ENCODE measurements at regions not wholly inside any gene's neighbourhood (a gene's known extent, or its start where the extent isn't known, plus 50 kb on each side); places are given as distances from the start of the nearest gene placed in this dataset.
"Not testable (repeated sequence)": the region's sequence is repeated elsewhere in the genome, so short reads cannot be mapped to it uniquely, and the experiment has no call there.

DNA sequence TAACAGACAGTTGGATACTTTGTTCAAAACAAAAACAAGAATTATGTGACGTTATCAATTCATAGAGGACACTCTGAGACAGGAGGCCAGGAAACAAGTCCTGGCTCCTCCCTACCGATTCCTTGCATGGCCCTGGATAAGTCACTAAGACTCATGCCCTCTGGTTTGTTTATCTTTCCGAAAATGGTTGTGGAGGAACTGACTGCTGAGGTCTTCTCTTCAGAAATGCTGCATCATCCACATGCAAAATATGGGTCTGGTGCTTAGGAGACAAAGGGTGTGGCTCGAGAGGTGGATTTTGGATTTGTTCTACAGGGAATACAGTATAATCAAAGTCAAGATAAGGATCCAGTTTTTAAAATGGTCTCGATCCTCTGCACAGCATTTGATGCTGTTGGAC, 130.9 kb downstream of the RELL1 start:
- peaks cover 9% of the 10 kb centered on the region for H3K9me3 ChIP-seq (ENCODE audit: control insufficient read depth, low read length)
- no peak for DNase-seq (ENCODE audit: low read depth)
- no peaks in the 10 kb centered on the region for H3K4me1 ChIP-seq (ENCODE audit: control insufficient read depth, insufficient read depth, low read length)
- no peak overlapping the region for H3K9ac ChIP-seq (ENCODE audit: low read length)
- no peaks in the 10 kb centered on the region for H3K27me3 ChIP-seq (replicated peaks; ENCODE audit: control insufficient read depth, insufficient read depth, low read length)
- no peak overlapping the region for H3K4me3 ChIP-seq (ENCODE audit: low read length)
- H3K36me3 ChIP-seq (ENCODE audit: control insufficient read depth, insufficient read depth, low read length, severe bottlenecking), result no peaks in the 10 kb centered on the region

DNA sequence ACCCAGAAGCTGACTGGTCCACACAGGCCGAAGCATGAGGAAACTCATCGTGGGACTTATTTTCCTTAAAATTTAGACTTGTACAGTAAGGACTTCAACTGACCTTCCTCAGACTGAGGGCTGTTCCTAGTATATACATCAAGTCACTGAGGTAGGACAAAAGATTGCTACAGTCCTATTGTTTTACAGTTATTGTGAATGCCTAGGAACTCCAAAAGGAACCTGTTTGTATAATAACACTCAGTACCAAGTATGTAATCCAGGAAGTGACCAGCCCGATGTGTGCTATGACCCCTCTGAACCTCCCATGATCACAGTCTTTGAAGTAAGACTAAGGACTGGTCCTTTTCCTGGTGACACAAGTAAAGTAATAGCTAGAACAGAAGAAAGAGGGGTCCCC, 136.3 kb downstream of the RELL1 start:
- not testable (repeated sequence) for H3K36me3 ChIP-seq (ENCODE audit: control insufficient read depth, insufficient read depth, low read length, severe bottlenecking); H3K27me3 ChIP-seq (replicated peaks; ENCODE audit: control insufficient read depth, insufficient read depth, low read length); H3K4me1 ChIP-seq (ENCODE audit: control insufficient read depth, insufficient read depth, low read length); DNase-seq (ENCODE audit: low read depth); H3K4me3 ChIP-seq (ENCODE audit: low read length); H3K9ac ChIP-seq (ENCODE audit: low read length); H3K9me3 ChIP-seq (ENCODE audit: control insufficient read depth, low read length)

DNA sequence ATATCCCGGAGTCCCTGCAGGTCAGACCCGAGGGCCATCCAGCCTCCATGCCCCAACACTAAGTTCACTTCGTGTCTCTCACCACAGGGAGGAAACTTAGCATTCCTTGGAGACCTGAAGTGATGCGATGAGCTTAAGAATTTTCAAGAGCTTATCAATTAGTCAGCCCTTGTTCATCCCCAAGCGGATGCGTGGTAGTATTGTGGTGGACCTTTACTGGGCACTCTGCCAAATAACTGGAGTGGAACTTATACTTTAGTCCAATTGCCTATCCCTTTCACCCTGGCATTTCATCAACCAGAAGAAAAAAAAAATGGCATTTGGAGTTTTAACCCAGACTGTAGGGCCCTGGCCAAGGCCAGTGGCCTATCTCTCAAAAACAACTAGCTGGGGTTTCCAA, 137.1 kb downstream of the RELL1 start:
- Histone ChIP-seq H3K4me3 (ENCODE audit: low read length) (no peak overlapping the region), H3K36me3 (ENCODE audit: control insufficient read depth, insufficient read depth, low read length, severe bottlenecking) (no peaks in the 10 kb centered on the region), H3K27me3 (replicated peaks; ENCODE audit: control insufficient read depth, insufficient read depth, low read length) (no peaks in the 10 kb centered on the region), H3K9me3 (ENCODE audit: control insufficient read depth, low read length) (peaks cover 9% of the 10 kb centered on the region), H3K4me1 (ENCODE audit: control insufficient read depth, insufficient read depth, low read length) (no peaks in the 10 kb centered on the region), H3K9ac (ENCODE audit: low read length) (no peak overlapping the region)
- DNase-seq (ENCODE audit: low read depth), result no peak

DNA sequence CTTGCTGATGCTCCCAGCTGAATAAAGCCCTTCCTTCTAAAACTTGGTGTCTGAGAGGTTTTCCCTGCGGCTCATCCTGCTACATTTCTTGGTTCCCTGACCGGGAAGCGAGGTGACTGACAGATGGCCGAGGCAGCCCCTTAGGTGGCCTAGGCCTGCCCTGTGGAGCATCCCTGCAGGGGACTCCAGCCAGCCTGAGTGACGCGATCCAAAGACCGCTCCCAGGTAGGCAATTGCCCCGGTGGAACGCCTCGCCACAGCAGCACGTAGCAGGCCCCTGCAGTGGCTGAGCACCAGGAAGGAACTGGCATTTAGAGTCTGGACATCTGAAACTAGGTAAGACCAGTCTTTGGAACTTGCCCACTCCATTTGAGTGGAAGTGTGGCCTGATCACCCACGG, 139.6 kb downstream of the RELL1 start:
- Histone ChIP-seq H3K36me3 (ENCODE audit: control insufficient read depth, insufficient read depth, low read length, severe bottlenecking) (no peaks in the 10 kb centered on the region), H3K9ac (ENCODE audit: low read length) (no peak overlapping the region), H3K27me3 (replicated peaks; ENCODE audit: control insufficient read depth, insufficient read depth, low read length) (no peaks in the 10 kb centered on the region), H3K9me3 (ENCODE audit: control insufficient read depth, low read length) (no peaks in the 10 kb centered on the region), H3K4me3 (ENCODE audit: low read length) (no peak overlapping the region), H3K4me1 (ENCODE audit: control insufficient read depth, insufficient read depth, low read length) (no peaks in the 10 kb centered on the region)
- no peak for DNase-seq (ENCODE audit: low read depth)

DNA sequence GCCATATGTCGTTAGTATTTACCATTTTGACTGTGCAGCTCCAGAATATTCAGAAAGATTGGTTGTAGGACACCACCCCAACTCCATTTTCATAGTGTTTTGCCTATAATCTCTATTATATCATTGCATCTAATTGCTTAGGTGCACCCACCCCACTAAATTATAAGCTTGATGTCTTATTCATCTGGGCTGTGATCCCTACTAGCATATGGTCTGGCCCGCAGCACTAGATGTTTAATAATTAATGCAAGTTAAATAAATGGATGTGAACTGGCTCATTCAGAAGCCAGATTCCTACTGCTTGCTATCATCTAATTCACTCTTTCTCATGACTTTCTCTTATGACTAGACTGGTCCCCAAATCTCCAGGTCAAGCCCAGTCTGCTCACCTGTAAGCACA, 143.5 kb downstream of the RELL1 start:
- Histone ChIP-seq H3K36me3 (ENCODE audit: control insufficient read depth, insufficient read depth, low read length, severe bottlenecking) (no peaks in the 10 kb centered on the region), H3K4me1 (ENCODE audit: control insufficient read depth, insufficient read depth, low read length) (peaks cover 9% of the 10 kb centered on the region), H3K4me3 (ENCODE audit: low read length) (no peak overlapping the region), H3K9ac (ENCODE audit: low read length) (no peak overlapping the region), H3K9me3 (ENCODE audit: control insufficient read depth, low read length) (no peaks in the 10 kb centered on the region), H3K27me3 (replicated peaks; ENCODE audit: control insufficient read depth, insufficient read depth, low read length) (no peaks in the 10 kb centered on the region)
- DNase-seq (ENCODE audit: low read depth), result no peak

DNA sequence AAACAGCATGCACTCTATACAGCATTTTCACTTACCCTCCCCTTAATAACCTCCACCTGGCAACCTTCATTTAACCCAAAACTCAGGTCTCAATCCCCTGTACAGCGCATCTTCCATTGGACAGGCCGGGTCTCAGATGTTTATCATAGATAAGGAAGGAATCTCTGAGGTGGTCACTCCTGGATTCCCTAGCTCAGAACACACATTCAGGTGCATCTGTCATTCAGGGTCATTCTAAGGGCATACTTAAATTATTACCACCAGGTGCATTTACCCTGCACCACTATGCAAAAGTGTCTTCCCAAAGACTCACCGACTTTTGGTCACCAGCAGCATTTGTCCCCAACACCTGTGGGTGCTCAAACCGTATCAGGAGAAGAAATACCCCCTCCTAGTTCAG, 144.2 kb downstream of the RELL1 start:
- Histone ChIP-seq H3K4me1 (ENCODE audit: control insufficient read depth, insufficient read depth, low read length) (peaks cover 9% of the 10 kb centered on the region), H3K27me3 (replicated peaks; ENCODE audit: control insufficient read depth, insufficient read depth, low read length) (no peaks in the 10 kb centered on the region), H3K9ac (ENCODE audit: low read length) (no peak overlapping the region), H3K9me3 (ENCODE audit: control insufficient read depth, low read length) (no peaks in the 10 kb centered on the region), H3K4me3 (ENCODE audit: low read length) (no peak overlapping the region), H3K36me3 (ENCODE audit: control insufficient read depth, insufficient read depth, low read length, severe bottlenecking) (no peaks in the 10 kb centered on the region)
- DNase-seq (ENCODE audit: low read depth), result no peak

DNA sequence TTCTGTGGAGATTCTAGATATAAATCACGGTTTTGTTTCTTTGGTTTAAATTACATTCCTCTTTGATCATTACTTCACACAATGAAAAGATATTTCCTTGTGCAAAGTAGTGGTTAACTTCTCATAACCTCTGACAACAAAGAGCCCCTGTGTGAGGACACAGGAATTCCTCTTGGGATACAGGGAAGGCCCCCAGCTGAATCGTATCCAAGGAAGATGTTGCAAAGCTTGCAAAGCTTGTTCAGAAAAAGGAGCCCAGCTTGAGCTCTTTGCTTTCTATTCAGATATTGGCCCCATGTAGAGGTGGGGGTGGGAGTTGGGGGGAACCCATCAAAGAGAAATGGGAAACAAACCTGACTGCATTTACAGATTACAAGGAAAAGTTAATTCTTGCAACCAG, 145.7 kb downstream of the RELL1 start:
- H3K4me1 ChIP-seq (ENCODE audit: control insufficient read depth, insufficient read depth, low read length), result peaks cover 9% of the 10 kb centered on the region
- no peak for DNase-seq (ENCODE audit: low read depth)
- no peak overlapping the region for H3K4me3 ChIP-seq (ENCODE audit: low read length)
- H3K9ac ChIP-seq (ENCODE audit: low read length), result no peak overlapping the region
- H3K36me3 ChIP-seq (ENCODE audit: control insufficient read depth, insufficient read depth, low read length, severe bottlenecking), result no peaks in the 10 kb centered on the region
- no peaks in the 10 kb centered on the region for H3K9me3 ChIP-seq (ENCODE audit: control insufficient read depth, low read length)
- H3K27me3 ChIP-seq (replicated peaks; ENCODE audit: control insufficient read depth, insufficient read depth, low read length), result no peaks in the 10 kb centered on the region

DNA sequence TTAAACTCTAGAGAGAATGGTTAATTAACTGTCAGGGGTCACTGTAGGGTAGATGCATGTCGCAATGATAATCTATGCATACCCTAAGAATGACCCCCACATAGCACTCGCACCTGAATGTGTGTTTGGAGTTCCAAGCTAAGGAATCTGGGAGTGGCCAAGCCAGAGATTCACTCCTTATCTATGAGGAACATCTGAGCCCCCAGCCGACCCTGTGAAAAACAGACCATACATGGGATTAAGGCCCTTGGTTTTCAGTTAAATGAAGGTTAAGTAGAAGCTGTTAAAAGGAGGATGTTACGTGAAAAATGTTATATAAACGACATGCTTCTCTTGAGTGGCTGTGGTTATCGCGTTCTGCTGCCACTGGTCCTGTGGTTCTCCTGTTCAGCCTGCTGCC, 147.2 kb downstream of the RELL1 start:
- H3K4me1 ChIP-seq (ENCODE audit: control insufficient read depth, insufficient read depth, low read length), result peaks cover 9% of the 10 kb centered on the region
- H3K9me3 ChIP-seq (ENCODE audit: control insufficient read depth, low read length), result no peaks in the 10 kb centered on the region
- H3K9ac ChIP-seq (ENCODE audit: low read length), result no peak overlapping the region
- no peaks in the 10 kb centered on the region for H3K36me3 ChIP-seq (ENCODE audit: control insufficient read depth, insufficient read depth, low read length, severe bottlenecking)
- H3K4me3 ChIP-seq (ENCODE audit: low read length), result no peak overlapping the region
- H3K27me3 ChIP-seq (replicated peaks; ENCODE audit: control insufficient read depth, insufficient read depth, low read length), result no peaks in the 10 kb centered on the region
- DNase-seq (ENCODE audit: low read depth), result no peak

DNA sequence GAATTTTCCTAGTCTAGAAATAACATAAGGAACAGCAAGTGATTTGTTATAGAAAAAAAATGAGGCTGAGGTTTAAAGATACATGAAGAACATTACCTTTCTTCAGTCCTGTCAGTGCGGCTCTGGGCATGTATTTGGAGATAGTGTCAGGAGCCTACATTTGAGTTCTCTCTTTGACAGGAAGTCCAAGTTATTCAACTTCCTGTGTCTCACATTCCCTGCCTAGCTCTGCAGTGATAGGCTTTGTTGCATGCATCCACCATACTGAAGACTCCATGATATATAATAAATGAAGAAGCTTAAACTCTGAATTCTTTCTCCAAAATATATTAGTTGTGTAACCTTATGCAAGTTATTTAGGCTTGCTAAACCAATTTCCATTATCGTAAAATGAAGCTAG, 148.7 kb downstream of the RELL1 start:
- Histone ChIP-seq H3K9ac (ENCODE audit: low read length) (no peak overlapping the region), H3K4me1 (ENCODE audit: control insufficient read depth, insufficient read depth, low read length) (peaks cover 9% of the 10 kb centered on the region), H3K4me3 (ENCODE audit: low read length) (no peak overlapping the region), H3K36me3 (ENCODE audit: control insufficient read depth, insufficient read depth, low read length, severe bottlenecking) (no peaks in the 10 kb centered on the region), H3K9me3 (ENCODE audit: control insufficient read depth, low read length) (no peaks in the 10 kb centered on the region), H3K27me3 (replicated peaks; ENCODE audit: control insufficient read depth, insufficient read depth, low read length) (no peaks in the 10 kb centered on the region)
- no peak for DNase-seq (ENCODE audit: low read depth)

DNA sequence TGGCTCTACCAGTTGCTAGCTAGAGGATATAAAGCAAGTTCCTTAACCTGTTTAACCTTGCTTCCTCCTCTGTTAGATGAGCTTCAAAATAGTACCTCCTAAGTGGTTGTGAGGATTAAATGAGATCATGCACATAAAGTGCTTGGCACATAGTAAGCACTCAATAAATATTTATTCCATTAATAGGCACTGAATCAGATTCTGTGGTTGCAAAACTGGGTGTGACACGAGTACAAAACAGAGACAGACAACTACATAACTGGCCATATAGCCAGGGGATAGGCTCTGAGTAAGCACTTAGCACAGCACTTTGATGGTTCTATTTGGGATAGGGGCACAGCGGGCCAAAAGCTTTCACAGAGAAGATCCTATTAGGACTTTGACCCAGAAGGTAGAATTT, 150.3 kb downstream of the RELL1 start:
- DNase-seq (ENCODE audit: low read depth), result no peak
- Histone ChIP-seq H3K36me3 (ENCODE audit: control insufficient read depth, insufficient read depth, low read length, severe bottlenecking) (no peaks in the 10 kb centered on the region), H3K4me3 (ENCODE audit: low read length) (no peak overlapping the region)

DNA sequence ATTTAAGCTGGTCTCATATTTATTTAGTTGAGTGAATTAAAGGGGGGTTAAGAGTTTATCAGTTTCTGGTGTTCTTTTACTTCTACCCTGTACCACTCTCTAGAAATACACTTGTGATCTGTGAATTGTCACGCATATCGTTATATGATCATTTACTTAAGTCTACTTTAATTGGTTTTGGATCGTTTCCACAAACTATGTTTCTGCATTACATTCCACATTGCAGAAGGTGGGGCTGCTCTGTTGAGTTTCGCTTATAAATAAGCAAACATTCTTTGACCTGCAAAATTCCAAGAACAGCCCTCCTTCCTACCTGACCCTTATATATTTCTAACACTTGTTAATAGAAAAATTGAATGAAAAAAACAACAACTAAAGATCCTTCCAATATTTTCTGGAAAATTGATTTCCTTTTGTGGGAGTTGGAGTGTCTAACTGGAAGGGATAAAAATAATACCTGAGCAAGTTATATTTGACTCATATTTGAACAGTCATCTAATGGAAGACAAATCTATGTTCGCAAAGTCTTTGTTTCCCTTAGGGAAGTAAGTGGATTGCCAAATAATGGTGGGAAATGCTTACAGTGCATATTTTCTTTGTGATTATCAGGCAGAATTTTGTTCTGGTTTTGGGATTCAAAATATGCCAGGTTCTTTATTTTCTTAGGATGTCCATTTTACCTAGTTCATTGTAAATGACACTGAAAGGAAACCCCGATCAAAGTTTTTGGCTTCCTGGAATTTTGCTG, 152.7 kb downstream of the RELL1 start:
- Histone ChIP-seq H3K9ac (ENCODE audit: low read length) (no peak overlapping the region), H3K27me3 (replicated peaks; ENCODE audit: control insufficient read depth, insufficient read depth, low read length) (no peaks in the 10 kb centered on the region), H3K4me3 (ENCODE audit: low read length) (no peak overlapping the region), H3K36me3 (ENCODE audit: control insufficient read depth, insufficient read depth, low read length, severe bottlenecking) (no peaks in the 10 kb centered on the region), H3K4me1 (ENCODE audit: control insufficient read depth, insufficient read depth, low read length) (no peaks in the 10 kb centered on the region), H3K9me3 (ENCODE audit: control insufficient read depth, low read length) (no peaks in the 10 kb centered on the region)
- no peak for DNase-seq (ENCODE audit: low read depth)

More for the DNA sequence above, 150.3 kb downstream of the RELL1 start:
- no peak overlapping the region for H3K9ac ChIP-seq (ENCODE audit: low read length)
- no peaks in the 10 kb centered on the region for H3K9me3 ChIP-seq (ENCODE audit: control insufficient read depth, low read length)
- peaks cover 4% of the 10 kb centered on the region for H3K4me1 ChIP-seq (ENCODE audit: control insufficient read depth, insufficient read depth, low read length)
- H3K27me3 ChIP-seq (replicated peaks; ENCODE audit: control insufficient read depth, insufficient read depth, low read length), result no peaks in the 10 kb centered on the region

DNA sequence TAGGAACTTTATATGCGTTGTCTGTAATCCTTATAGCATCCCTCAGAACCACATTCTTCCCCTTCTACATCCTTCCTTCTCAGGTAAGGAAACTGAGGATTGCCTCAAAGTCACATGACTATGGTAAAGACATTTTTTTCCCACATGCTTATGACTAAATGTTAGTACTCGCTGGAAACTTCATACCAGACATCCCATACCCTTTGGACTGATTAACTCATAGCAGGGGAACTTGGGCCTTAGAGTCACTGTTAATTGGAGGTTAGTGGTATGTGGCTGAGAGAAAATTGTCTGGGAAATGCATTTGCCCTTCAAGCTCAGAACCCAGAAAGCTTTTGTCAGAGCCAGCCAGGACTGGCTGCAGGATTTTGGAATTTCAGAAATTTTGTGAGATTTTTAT, 155.0 kb downstream of the RELL1 start:
- Histone ChIP-seq H3K9me3 (ENCODE audit: control insufficient read depth, low read length) (no peaks in the 10 kb centered on the region), H3K4me1 (ENCODE audit: control insufficient read depth, insufficient read depth, low read length) (no peaks in the 10 kb centered on the region), H3K4me3 (ENCODE audit: low read length) (no peak overlapping the region), H3K9ac (ENCODE audit: low read length) (no peak overlapping the region), H3K27me3 (replicated peaks; ENCODE audit: control insufficient read depth, insufficient read depth, low read length) (no peaks in the 10 kb centered on the region), H3K36me3 (ENCODE audit: control insufficient read depth, insufficient read depth, low read length, severe bottlenecking) (no peaks in the 10 kb centered on the region)
- no peak for DNase-seq (ENCODE audit: low read depth)

Data from adipocyte (in vitro differentiated cells).